HAP-1 (cell line): ENCODE measurements at regions not wholly inside any gene's neighbourhood (a gene's known extent, or its start where the extent isn't known, plus 50 kb on each side); places are given as distances from the start of the nearest gene placed in this dataset.

ENCODE experiments used
- DNase-seq, 2 experiments: peaks; one replicate each; pipeline ENCODE4 v3.0.0-alpha.2; 2016 to 2020; ENCODE audit warnings: low spot score in 2 of 2
- H3K27me3 ChIP-seq: fragments of 250-450 bp; sonication (Bioruptor Pico); 2 replicates; pipeline ENCODE4 v1.5.1; 2020; ENCODE audit warnings: low read depth, mild to moderate bottlenecking, moderate library complexity
- H3K36me3 ChIP-seq: fragments of 250-450 bp; sonication (Bioruptor Pico); replicated peaks from 2 replicates; pipeline ENCODE4 v1.5.1; 2020; ENCODE audit warnings: mild to moderate bottlenecking
- H3K4me1 ChIP-seq: fragments of 250-450 bp; sonication (Bioruptor Pico); 2 replicates; pipeline ENCODE4 v1.5.1; 2020; ENCODE audit warnings: mild to moderate bottlenecking
- H3K4me3 ChIP-seq: fragments of 250-450 bp; sonication (Bioruptor Pico); 2 replicates; pipeline ENCODE4 v1.5.1; 2020; ENCODE audit warnings: mild to moderate bottlenecking, moderate library complexity
- H3K9me3 ChIP-seq: fragments of 250-450 bp; sonication (Bioruptor Pico); 2 replicates; pipeline ENCODE4 v1.5.1; 2020; ENCODE audit warnings: mild to moderate bottlenecking, moderate library complexity
- in situ Hi-C: fragments of 300-500 bp; cut with MboI; formaldehyde crosslinking; loops from 3 replicates; pipeline ENCODE4 v1.14.3; 2020; ENCODE audit warnings: low sequenced_read_pairs, inconsistent platforms, mixed read lengths

DNA sequence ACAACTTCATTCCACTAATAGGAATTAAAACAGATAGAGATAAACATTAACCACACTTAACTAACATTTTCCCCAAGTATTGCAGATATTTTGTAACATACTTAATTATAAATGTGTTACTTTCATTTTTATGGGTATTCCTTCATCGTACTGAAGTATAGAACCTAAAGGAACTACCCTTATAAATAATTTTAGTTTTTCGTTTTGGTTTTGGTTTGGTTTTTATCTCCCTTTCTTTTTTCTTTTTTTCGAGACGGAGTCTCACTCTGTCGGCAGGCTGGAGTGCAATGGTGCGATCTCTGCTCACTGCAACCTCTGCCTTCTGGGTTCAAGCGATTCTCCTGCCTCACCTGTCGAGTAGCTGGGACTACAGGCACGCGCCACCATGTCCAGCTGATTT is 60.1 kb upstream of the LMNB1 start:
- Histone ChIP-seq H3K4me3 (no peak overlapping the region), H3K9me3 (no peaks in the 10 kb centered on the region), H3K27me3 (no peaks in the 10 kb centered on the region), H3K4me1 (no peaks in the 10 kb centered on the region), H3K36me3 (no peaks in the 10 kb centered on the region)
- in situ Hi-C loops: no loop called here
- DNase-seq: no peak

- DNase-seq: no peak
- no peaks in the 10 kb centered on the region for H3K27me3 ChIP-seq
- H3K4me1 ChIP-seq: no peaks in the 10 kb centered on the region
- in situ Hi-C loops: no loop called here
- H3K36me3 ChIP-seq: no peaks in the 10 kb centered on the region
- H3K4me3 ChIP-seq: no peak overlapping the region
- no peaks in the 10 kb centered on the region for H3K9me3 ChIP-seq
Measured at GRCh38 chr5:126718236-126718868, 58.6 kb upstream of the LMNB1 start.

DNA sequence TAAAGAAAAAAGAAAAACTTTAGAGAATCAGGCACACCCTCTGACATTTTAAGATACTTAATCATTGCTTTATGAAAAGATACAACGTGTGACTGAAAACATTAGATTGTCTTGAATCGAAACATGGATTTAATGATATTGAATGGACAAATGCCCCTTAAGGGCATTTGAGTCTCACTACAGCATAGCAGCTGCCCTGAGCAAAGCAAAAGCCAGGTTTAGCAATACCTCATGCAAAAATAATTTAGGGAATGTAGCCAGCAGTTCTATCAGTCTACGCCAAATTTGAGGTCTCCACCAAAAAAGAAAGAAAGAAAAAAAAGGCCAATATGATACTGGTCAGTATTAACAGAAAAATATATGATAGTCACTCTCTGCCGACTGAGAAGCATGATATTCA is 56.6 kb upstream of the LMNB1 start:
- Histone ChIP-seq H3K4me3 (no peak overlapping the region), H3K4me1 (no peaks in the 10 kb centered on the region), H3K27me3 (no peaks in the 10 kb centered on the region), H3K36me3 (no peaks in the 10 kb centered on the region), H3K9me3 (no peaks in the 10 kb centered on the region)
- DNase-seq: no peak
- in situ Hi-C loops: no loop called here

- H3K4me3 ChIP-seq: no peak overlapping the region
- H3K36me3 ChIP-seq: no peaks in the 10 kb centered on the region
- DNase-seq: no peak
- H3K9me3 ChIP-seq: no peaks in the 10 kb centered on the region
- H3K4me1 ChIP-seq: no peaks in the 10 kb centered on the region
- no peaks in the 10 kb centered on the region for H3K27me3 ChIP-seq
- in situ Hi-C loops: no loop called here
Measured at GRCh38 chr5:126723643-126724042, 53.3 kb upstream of the LMNB1 start.
